ENCODE measurements at regions not wholly inside any gene's neighbourhood (a gene's known extent, or its start where the extent isn't known, plus 50 kb on each side); places are given as distances from the start of the nearest gene placed in this dataset.
A peak's percentile ranks its signal among the peaks of the same experiment; 100 is the strongest.

GRCh38 chr4:138935135-138935807 is 80.3 kb upstream of the NOCT start:
- POLR2A ChIA-PET (ENCODE audit: unreplicated experiment), result no interaction called here

GRCh38 chr4:138927072-138927471 is 88.5 kb upstream of the NOCT start:
- H3K9me3 ChIP-seq (ENCODE audit: low read length), result no peaks in the 10 kb centered on the region
- no peaks in the 10 kb centered on the region for H4K20me1 ChIP-seq (ENCODE audit: low read length)
- ATAC-seq (no peak), DNase-seq (peak; percentile 13)
- no peak overlapping the region for H3K4me3 ChIP-seq (ENCODE audit: low read length)
- H3K27ac ChIP-seq (ENCODE audit: low read length), result no peak overlapping the region
- intact Hi-C loops (cut with micrococcal nuclease), result no loop called here
- H3K4me1 ChIP-seq (ENCODE audit: insufficient read depth, low read length), result no peaks in the 10 kb centered on the region
- H3F3A ChIP-seq (ENCODE audit: low read length, unreplicated experiment), result no peaks in the 10 kb centered on the region
- no peak overlapping the region for H2AFZ ChIP-seq (ENCODE audit: low read length)
- BruUV-seq (replicated peaks), result no TSS peak
- TF ChIP-seq EZH2 (IDR thresholded peaks at IDR 0.05; ENCODE audit: low read length, unreplicated experiment) (no peak), CTCF (conservative IDR thresholded peaks at IDR 0.05; ENCODE audit: low read depth, low read length) (no peak), EZH2phosphoT487 (IDR thresholded peaks at IDR 0.05; ENCODE audit: borderline replicate concordance, low read length) (no peak)
- CTCF ChIA-PET, result no interaction called here
- no peaks in the 10 kb centered on the region for H3K79me2 ChIP-seq (ENCODE audit: low read length)
- H3K4me2 ChIP-seq (ENCODE audit: low read length), result no peak overlapping the region
- no peaks in the 10 kb centered on the region for H3K9me2 ChIP-seq (replicated peaks; ENCODE audit: low read length)
- no peaks in the 10 kb centered on the region for H3K36me3 ChIP-seq (ENCODE audit: low read depth, low read length)
- no peaks in the 10 kb centered on the region for H3K27me3 ChIP-seq (ENCODE audit: low read length)
- POLR2A ChIA-PET (ENCODE audit: unreplicated experiment), result no interaction called here
- H3K9ac ChIP-seq (ENCODE audit: low read length), result no peak overlapping the region

More at GRCh38 chr4:138935135-138935807, 80.3 kb upstream of the NOCT start:
- Histone ChIP-seq H3K9ac (ENCODE audit: low read length) (no peak overlapping the region), H3K4me1 (ENCODE audit: insufficient read depth, low read length) (no peaks in the 10 kb centered on the region), H3F3A (ENCODE audit: low read length, unreplicated experiment) (no peaks in the 10 kb centered on the region), H3K27ac (ENCODE audit: low read length) (no peak overlapping the region), H2AFZ (ENCODE audit: low read length) (no peak overlapping the region), H3K36me3 (ENCODE audit: low read depth, low read length) (no peaks in the 10 kb centered on the region), H3K4me2 (ENCODE audit: low read length) (no peak overlapping the region), H3K27me3 (ENCODE audit: low read length) (no peaks in the 10 kb centered on the region), H3K9me3 (ENCODE audit: low read length) (no peaks in the 10 kb centered on the region), H3K79me2 (ENCODE audit: low read length) (no peaks in the 10 kb centered on the region), H3K4me3 (ENCODE audit: low read length) (no peak overlapping the region), H4K20me1 (ENCODE audit: low read length) (no peaks in the 10 kb centered on the region), H3K9me2 (replicated peaks; ENCODE audit: low read length) (no peaks in the 10 kb centered on the region)
- intact Hi-C loops (cut with micrococcal nuclease), result no loop called here
- DNase-seq (no peak), ATAC-seq (no peak)
- BruUV-seq (replicated peaks), result no TSS peak
- TF ChIP-seq EZH2phosphoT487 (IDR thresholded peaks at IDR 0.05; ENCODE audit: borderline replicate concordance, low read length) (no peak), EZH2 (IDR thresholded peaks at IDR 0.05; ENCODE audit: low read length, unreplicated experiment) (no peak), CTCF (conservative IDR thresholded peaks at IDR 0.05; ENCODE audit: low read depth, low read length) (no peak)
- CTCF ChIA-PET, result no interaction called here

- no peak overlapping the region for H3K4me3 ChIP-seq (ENCODE audit: low read length)
- TF ChIP-seq EZH2phosphoT487 (IDR thresholded peaks at IDR 0.05; ENCODE audit: borderline replicate concordance, low read length), result no peak
- TF ChIP-seq EZH2 (IDR thresholded peaks at IDR 0.05; ENCODE audit: low read length, unreplicated experiment), result no peak
- TF ChIP-seq CTCF (conservative IDR thresholded peaks at IDR 0.05; ENCODE audit: low read depth, low read length), result no peak
- H3K9me2 ChIP-seq (replicated peaks; ENCODE audit: low read length), result no peaks in the 10 kb centered on the region
- ChIA-PET POLR2A (ENCODE audit: unreplicated experiment) (no interaction called here), CTCF (interaction anchor here (0.7 kb wide), 1 partner anchor 339 kb away, joined by 4 read pairs; no protein-coding TSS in a partner anchor)
- BruUV-seq (replicated peaks), result no TSS peak
- no peaks in the 10 kb centered on the region for H3K9me3 ChIP-seq (ENCODE audit: low read length)
- ATAC-seq, result no peak
- no peaks in the 10 kb centered on the region for H3K79me2 ChIP-seq (ENCODE audit: low read length)
- no peaks in the 10 kb centered on the region for H3F3A ChIP-seq (ENCODE audit: low read length, unreplicated experiment)
- H3K9ac ChIP-seq (ENCODE audit: low read length), result no peak overlapping the region
- H3K36me3 ChIP-seq (ENCODE audit: low read depth, low read length), result no peaks in the 10 kb centered on the region
- no peaks in the 10 kb centered on the region for H3K4me1 ChIP-seq (ENCODE audit: insufficient read depth, low read length)
- H2AFZ ChIP-seq (ENCODE audit: low read length), result no peak overlapping the region
- H3K27me3 ChIP-seq (ENCODE audit: low read length), result no peaks in the 10 kb centered on the region
- no peak overlapping the region for H3K4me2 ChIP-seq (ENCODE audit: low read length)
- no peak overlapping the region for H3K27ac ChIP-seq (ENCODE audit: low read length)
- intact Hi-C loops (cut with micrococcal nuclease), result no loop called here
- no peaks in the 10 kb centered on the region for H4K20me1 ChIP-seq (ENCODE audit: low read length)
- no peak for DNase-seq
These were observed 90.1 kb upstream of the NOCT start for GRCh38 chr4:138925495-138925894.

Measured in PC-3 (cell line).